Lung (tissue), 11 donors: ENCODE measurements at regions not wholly inside any gene's neighbourhood (a gene's known extent, or its start where the extent isn't known, plus 50 kb on each side); places are given as distances from the start of the nearest gene placed in this dataset.

Experiments
- ATAC-seq: fragments of 200-7000 bp; cut with Tn5 transposase; one replicate; pipeline ENCODE4 v1.9.1; 2020; ENCODE audit warnings: moderate number of reproducible peaks; ENCODE audit not compliant: insufficient read depth, low FRiP score
- DNase-seq, 3 donors: peaks; one replicate each; pipeline ENCODE4 v3.0.0-alpha.2; 2013 to 2017
- H3K27ac ChIP-seq, 2 donors: one replicate each; pipeline ENCODE4 v1.5.1; 2013; ENCODE audit warnings: mild to moderate bottlenecking in 2 of 2, moderate library complexity in 2 of 2, control low read depth in 1 of 2, inconsistent platforms in 1 of 2, low read depth in 1 of 2, low read length in 1 of 2
- H3K27me3 ChIP-seq, 3 donors: one replicate each; pipeline ENCODE4 v1.5.1; 2013; ENCODE audit warnings: low read length in 2 of 3; ENCODE audit not compliant: control insufficient read depth in 3 of 3, insufficient read depth in 3 of 3
- H3K36me3 ChIP-seq, 4 donors: one replicate each; pipeline ENCODE4 v1.5.1; 2013; ENCODE audit warnings: low read length in 4 of 4, mild to moderate bottlenecking in 1 of 4, moderate library complexity in 1 of 4; ENCODE audit not compliant: control insufficient read depth in 4 of 4, insufficient read depth in 4 of 4
- H3K4me1 ChIP-seq, 5 donors: one replicate each; pipeline ENCODE4 v1.5.1; 2013; ENCODE audit warnings: low read length in 5 of 5, mild to moderate bottlenecking in 2 of 5, moderate library complexity in 1 of 5; ENCODE audit not compliant: control insufficient read depth in 5 of 5, insufficient read depth in 5 of 5
- H3K4me3 ChIP-seq: one replicate; pipeline ENCODE4 v1.5.1; 2013; ENCODE audit warnings: mild to moderate bottlenecking, control low read depth, moderate library complexity
- H3K9ac ChIP-seq, 2 donors: one replicate each; pipeline ENCODE4 v1.5.1; 2013; ENCODE audit warnings: low read length in 2 of 2, control low read depth in 1 of 2; ENCODE audit not compliant: insufficient read depth in 1 of 2
- H3K9me3 ChIP-seq, 4 donors: one replicate each; pipeline ENCODE4 v1.5.1; 2013; ENCODE audit warnings: low read length in 3 of 4, mild to moderate bottlenecking in 1 of 4, moderate library complexity in 1 of 4; ENCODE audit not compliant: control insufficient read depth in 4 of 4, insufficient read depth in 3 of 4
- WGBS, 2 donors: extraction: QIAGEN DNeasy Blood & Tissue Kit; methylation state at CpG; one replicate each; pipeline ENCODE4 v1.1.7; 2013; 5-methylcytosine and 5-hydroxymethylcytosine counted together
- TF ChIP-seq, protein P1 (sequence below): IDR thresholded peaks from 2 replicates; pipeline ENCODE4 v1.5.1; 2012; ENCODE audit warnings: mild to moderate bottlenecking; ENCODE audit errors: control extremely low read depth, extremely low read depth
- donor health status: control.
- donor health status: control.
- donor health status: Bipolar disorder and iron deficiency.
- donor health status: healthy.
- donor health status: DM: yes; HTN: yes; CAD: no.

DNA sequence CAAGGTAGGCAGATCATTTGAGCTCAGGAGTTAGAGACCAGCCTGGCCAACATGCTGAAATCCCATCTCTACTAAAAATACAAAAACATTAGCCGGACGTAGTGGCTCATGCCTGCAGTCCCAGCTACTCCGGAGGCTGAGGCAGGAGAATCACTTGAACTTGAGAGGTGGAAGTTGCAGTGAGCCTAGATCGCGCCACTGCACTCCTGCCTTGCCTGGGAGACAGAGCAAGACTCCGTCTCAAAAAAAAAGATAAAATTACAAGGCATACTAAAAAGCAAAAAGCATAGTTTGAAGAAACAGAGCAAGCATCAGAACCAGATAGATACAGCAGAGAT lies 61.2 kb upstream of the CDC42BPA start:
- Histone ChIP-seq H3K4me3 (no peak overlapping the region), H3K9me3 (no peaks in the 10 kb centered on the region), H3K4me1 (peaks cover 0 to 6% (median 0%) of the 10 kb centered on the region in 5 donors), H3K36me3 (no peaks in the 10 kb centered on the region), H3K9ac (no peak overlapping the region), H3K27me3 (no peaks in the 10 kb centered on the region), H3K27ac (no peak overlapping the region)
- no peak for ATAC-seq
- 95 to 97% methylated on average over 6 of the region's 6 CpGs for WGBS, 2 donors
- TF ChIP-seq, protein P1, sequence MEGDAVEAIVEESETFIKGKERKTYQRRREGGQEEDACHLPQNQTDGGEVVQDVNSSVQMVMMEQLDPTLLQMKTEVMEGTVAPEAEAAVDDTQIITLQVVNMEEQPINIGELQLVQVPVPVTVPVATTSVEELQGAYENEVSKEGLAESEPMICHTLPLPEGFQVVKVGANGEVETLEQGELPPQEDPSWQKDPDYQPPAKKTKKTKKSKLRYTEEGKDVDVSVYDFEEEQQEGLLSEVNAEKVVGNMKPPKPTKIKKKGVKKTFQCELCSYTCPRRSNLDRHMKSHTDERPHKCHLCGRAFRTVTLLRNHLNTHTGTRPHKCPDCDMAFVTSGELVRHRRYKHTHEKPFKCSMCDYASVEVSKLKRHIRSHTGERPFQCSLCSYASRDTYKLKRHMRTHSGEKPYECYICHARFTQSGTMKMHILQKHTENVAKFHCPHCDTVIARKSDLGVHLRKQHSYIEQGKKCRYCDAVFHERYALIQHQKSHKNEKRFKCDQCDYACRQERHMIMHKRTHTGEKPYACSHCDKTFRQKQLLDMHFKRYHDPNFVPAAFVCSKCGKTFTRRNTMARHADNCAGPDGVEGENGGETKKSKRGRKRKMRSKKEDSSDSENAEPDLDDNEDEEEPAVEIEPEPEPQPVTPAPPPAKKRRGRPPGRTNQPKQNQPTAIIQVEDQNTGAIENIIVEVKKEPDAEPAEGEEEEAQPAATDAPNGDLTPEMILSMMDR: no peak
- no peak for DNase-seq

DNA sequence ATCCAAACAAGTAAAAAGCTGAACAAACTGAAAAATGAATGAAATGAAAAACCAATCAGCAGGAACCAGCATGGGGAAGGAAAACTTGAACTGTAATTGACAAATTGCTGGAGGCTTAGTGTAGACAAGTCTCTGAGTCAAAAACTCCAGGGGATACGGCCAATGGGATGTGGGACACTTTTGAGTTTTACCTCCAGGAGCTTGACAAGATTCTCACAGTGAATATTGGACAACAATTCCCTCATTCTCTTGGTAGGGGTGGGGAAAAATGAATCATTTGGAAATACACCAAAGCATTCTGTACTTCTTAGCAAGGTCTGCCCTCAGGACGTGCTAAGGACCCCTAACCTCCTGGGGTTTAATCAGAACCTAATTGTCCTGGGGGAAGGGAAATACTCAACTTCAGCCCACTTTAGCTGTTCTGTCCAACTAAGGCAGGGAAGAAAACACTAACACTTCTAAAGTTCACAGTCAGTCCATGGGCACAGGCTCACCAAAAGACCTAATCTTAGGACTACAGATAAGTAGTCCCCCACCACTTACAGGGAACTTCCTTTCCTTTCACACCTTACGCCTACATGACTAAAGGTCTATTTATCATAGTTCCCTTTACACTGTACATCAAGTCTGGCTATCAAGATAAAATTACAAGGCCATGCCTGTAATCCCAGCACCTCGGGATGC lies 60.7 kb upstream of the CDC42BPA start:
- H3K4me3 ChIP-seq: no peak overlapping the region
- H3K9me3 ChIP-seq: no peaks in the 10 kb centered on the region
- H3K9ac ChIP-seq: no peak overlapping the region
- H3K27me3 ChIP-seq: no peaks in the 10 kb centered on the region
- WGBS, 2 donors: 72 to 81% methylated on average over 4 of the region's 4 CpGs
- DNase-seq: no peak
- TF ChIP-seq, protein P1: no peak
- ATAC-seq: no peak
- H3K27ac ChIP-seq: no peak overlapping the region
- H3K36me3 ChIP-seq: no peaks in the 10 kb centered on the region
- H3K4me1 ChIP-seq: peaks cover 0 to 6% (median 0%) of the 10 kb centered on the region in 5 donors

DNA sequence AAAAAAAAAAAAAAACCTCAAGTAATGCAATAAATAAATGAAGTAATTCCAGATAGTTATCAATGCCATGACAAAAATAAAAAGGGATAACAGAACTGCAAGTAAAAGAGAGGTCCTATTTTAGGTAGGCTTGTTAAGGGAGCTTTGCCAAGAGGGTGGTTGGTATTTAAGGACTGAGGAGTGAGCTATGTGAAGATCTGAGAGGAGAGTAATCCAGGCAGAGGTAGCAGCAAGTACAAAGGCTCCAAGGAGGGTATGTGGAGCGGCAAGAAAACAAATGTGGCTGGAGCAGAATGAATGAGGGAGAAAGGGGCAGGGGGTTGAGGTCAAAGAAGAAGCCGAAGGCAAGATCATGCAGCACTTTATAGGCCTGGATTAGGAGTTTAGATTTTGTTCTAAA lies 59.9 kb upstream of the CDC42BPA start:
- Histone ChIP-seq H3K4me1 (peaks cover 0 to 6% (median 0%) of the 10 kb centered on the region in 5 donors), H3K4me3 (no peak overlapping the region), H3K9me3 (no peaks in the 10 kb centered on the region), H3K27me3 (no peaks in the 10 kb centered on the region), H3K27ac (no peak overlapping the region), H3K9ac (no peak overlapping the region), H3K36me3 (no peaks in the 10 kb centered on the region)
- DNase-seq (no peak), ATAC-seq (no peak)
- WGBS, 2 donors: 84 to 96% methylated on average over 2 of the region's 2 CpGs
- TF ChIP-seq, protein P1: no peak

DNA sequence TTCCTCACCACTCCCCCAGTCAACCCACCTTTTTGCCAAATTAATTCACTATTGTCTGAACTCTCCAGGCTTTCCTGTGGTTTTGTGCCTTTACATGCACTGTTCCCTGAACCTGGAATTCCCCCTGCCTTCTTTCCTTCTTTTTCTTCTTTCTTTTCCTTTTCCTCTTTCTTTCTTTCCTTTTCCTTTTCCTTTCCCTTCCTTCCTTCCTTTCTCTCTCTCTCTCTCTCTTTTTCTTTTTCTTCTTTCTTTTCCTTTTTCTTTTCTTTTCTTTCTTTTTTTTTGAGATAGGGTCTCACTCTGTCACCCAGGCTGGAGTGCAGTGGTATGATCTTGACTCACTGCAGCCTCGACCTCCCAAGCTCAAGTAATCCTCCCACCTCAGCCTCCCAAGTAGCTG lies 56.6 kb upstream of the CDC42BPA start:
- 85 to 94% methylated on average over 1 of the region's 1 CpG for WGBS, 2 donors
- Histone ChIP-seq H3K36me3 (no peaks in the 10 kb centered on the region), H3K27me3 (no peaks in the 10 kb centered on the region), H3K9ac (no peak overlapping the region), H3K9me3 (no peaks in the 10 kb centered on the region), H3K4me3 (no peak overlapping the region), H3K4me1 (peaks cover 0 to 6% (median 0%) of the 10 kb centered on the region in 5 donors), H3K27ac (no peak overlapping the region)
- ATAC-seq (no peak), DNase-seq (no peak)
- TF ChIP-seq, protein P1: no peak
